ENCODE measurements at regions not wholly inside any gene's neighbourhood (a gene's known extent, or its start where the extent isn't known, plus 50 kb on each side); places are given as distances from the start of the nearest gene placed in this dataset.

DNA sequence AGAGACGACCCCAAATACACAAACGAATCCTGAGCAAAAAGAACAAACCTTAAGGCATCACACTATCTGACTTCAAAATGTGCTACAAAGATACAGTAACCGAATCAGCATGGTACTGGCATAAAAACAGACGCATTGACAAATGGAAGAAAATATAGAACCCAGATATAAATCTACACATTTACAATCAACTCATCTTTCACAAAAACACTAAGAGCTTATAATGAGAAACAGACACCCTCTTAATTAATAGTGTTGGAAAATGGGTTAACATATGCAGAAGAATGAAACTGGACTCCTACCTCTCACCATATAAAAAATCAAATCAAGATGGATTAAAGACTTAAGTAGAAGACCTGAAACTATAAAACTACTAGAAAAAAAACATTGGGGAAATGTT, 130.3 kb upstream of the DCBLD2 start:
- H3K9ac ChIP-seq (ENCODE audit: low read depth, low read length, poor library complexity, severe bottlenecking): no peak overlapping the region
- H3K79me2 ChIP-seq (ENCODE audit: insufficient read depth, low read length): no peaks in the 10 kb centered on the region
- no peaks in the 10 kb centered on the region for H3K27me3 ChIP-seq (ENCODE audit: insufficient read depth, low read length, poor library complexity, severe bottlenecking)
- no peak overlapping the region for H2AFZ ChIP-seq (ENCODE audit: low read length)
- no peaks in the 10 kb centered on the region for H3K9me3 ChIP-seq (ENCODE audit: insufficient read depth, low read depth, low read length)
- H3K4me3 ChIP-seq (ENCODE audit: low read length, poor library complexity, severe bottlenecking): no peak overlapping the region
- H3K36me3 ChIP-seq (ENCODE audit: insufficient read depth, low read length): no peaks in the 10 kb centered on the region
- no peaks in the 10 kb centered on the region for H3K4me1 ChIP-seq (ENCODE audit: insufficient read depth, low read length, poor library complexity, severe bottlenecking)
- H3K4me2 ChIP-seq (ENCODE audit: low read depth, low read length, poor library complexity, severe bottlenecking): no peak overlapping the region
- H3F3A ChIP-seq (ENCODE audit: low read depth): no peaks in the 10 kb centered on the region
- TF ChIP-seq CTCF (conservative IDR thresholded peaks at IDR 0.05; ENCODE audit: low read length) (no peak), EZH2phosphoT487 (IDR thresholded peaks at IDR 0.05; ENCODE audit: borderline replicate concordance) (no peak)
- H3K9me2 ChIP-seq (replicated peaks; ENCODE audit: low read depth, low read length): no peaks in the 10 kb centered on the region
- no peaks in the 10 kb centered on the region for H4K20me1 ChIP-seq (ENCODE audit: insufficient read depth, low read length, poor library complexity, severe bottlenecking)

- no peaks in the 10 kb centered on the region for H3K79me2 ChIP-seq (ENCODE audit: insufficient read depth, low read length)
- H3F3A ChIP-seq (ENCODE audit: low read depth): no peaks in the 10 kb centered on the region
- H3K9me3 ChIP-seq (ENCODE audit: insufficient read depth, low read depth, low read length): no peaks in the 10 kb centered on the region
- no peak overlapping the region for H3K4me2 ChIP-seq (ENCODE audit: low read depth, low read length, poor library complexity, severe bottlenecking)
- no peaks in the 10 kb centered on the region for H4K20me1 ChIP-seq (ENCODE audit: insufficient read depth, low read length, poor library complexity, severe bottlenecking)
- H3K36me3 ChIP-seq (ENCODE audit: insufficient read depth, low read length): no peaks in the 10 kb centered on the region
- no peak overlapping the region for H3K9ac ChIP-seq (ENCODE audit: low read depth, low read length, poor library complexity, severe bottlenecking)
- no peaks in the 10 kb centered on the region for H3K4me1 ChIP-seq (ENCODE audit: insufficient read depth, low read length, poor library complexity, severe bottlenecking)
- no peaks in the 10 kb centered on the region for H3K9me2 ChIP-seq (replicated peaks; ENCODE audit: low read depth, low read length)
- H3K27me3 ChIP-seq (ENCODE audit: insufficient read depth, low read length, poor library complexity, severe bottlenecking): no peaks in the 10 kb centered on the region
- TF ChIP-seq EZH2phosphoT487 (IDR thresholded peaks at IDR 0.05; ENCODE audit: borderline replicate concordance) (no peak), CTCF (conservative IDR thresholded peaks at IDR 0.05; ENCODE audit: low read length) (peak; percentile 77)
- no peak overlapping the region for H2AFZ ChIP-seq (ENCODE audit: low read length)
- no peak overlapping the region for H3K4me3 ChIP-seq (ENCODE audit: low read length, poor library complexity, severe bottlenecking)
Observed at GRCh38 chr3:99023590-99024192, 122.2 kb upstream of the DCBLD2 start.

DNA sequence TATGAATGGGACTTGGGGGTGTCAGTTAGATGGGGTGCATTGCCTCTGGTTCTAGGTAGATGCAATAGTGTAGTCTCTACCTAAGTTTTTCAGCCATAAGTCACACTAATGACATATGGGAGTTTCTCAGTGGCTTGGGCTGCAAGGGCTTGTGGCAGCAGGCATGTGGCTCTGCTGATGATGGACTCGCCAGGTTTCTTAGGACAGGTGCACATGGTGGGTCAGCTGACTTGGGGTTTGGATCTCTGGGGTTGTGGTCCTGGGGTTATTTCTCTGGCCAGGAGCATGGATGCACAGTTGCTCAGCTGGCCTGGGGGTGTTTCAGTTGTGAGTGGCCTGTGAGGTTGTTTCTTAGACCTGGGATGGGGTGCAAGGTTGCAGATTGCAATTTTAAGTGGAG, 120.0 kb upstream of the DCBLD2 start:
- no peak overlapping the region for H2AFZ ChIP-seq (ENCODE audit: low read length)
- no peaks in the 10 kb centered on the region for H3K4me1 ChIP-seq (ENCODE audit: insufficient read depth, low read length, poor library complexity, severe bottlenecking)
- H3K79me2 ChIP-seq (ENCODE audit: insufficient read depth, low read length): no peaks in the 10 kb centered on the region
- no peak overlapping the region for H3K4me3 ChIP-seq (ENCODE audit: low read length, poor library complexity, severe bottlenecking)
- H3F3A ChIP-seq (ENCODE audit: low read depth): no peaks in the 10 kb centered on the region
- TF ChIP-seq CTCF (conservative IDR thresholded peaks at IDR 0.05; ENCODE audit: low read length) (no peak), EZH2phosphoT487 (IDR thresholded peaks at IDR 0.05; ENCODE audit: borderline replicate concordance) (no peak)
- no peaks in the 10 kb centered on the region for H3K36me3 ChIP-seq (ENCODE audit: insufficient read depth, low read length)
- H4K20me1 ChIP-seq (ENCODE audit: insufficient read depth, low read length, poor library complexity, severe bottlenecking): no peaks in the 10 kb centered on the region
- no peaks in the 10 kb centered on the region for H3K9me2 ChIP-seq (replicated peaks; ENCODE audit: low read depth, low read length)
- H3K9ac ChIP-seq (ENCODE audit: low read depth, low read length, poor library complexity, severe bottlenecking): no peak overlapping the region
- no peaks in the 10 kb centered on the region for H3K9me3 ChIP-seq (ENCODE audit: insufficient read depth, low read depth, low read length)
- no peak overlapping the region for H3K4me2 ChIP-seq (ENCODE audit: low read depth, low read length, poor library complexity, severe bottlenecking)
- H3K27me3 ChIP-seq (ENCODE audit: insufficient read depth, low read length, poor library complexity, severe bottlenecking): no peaks in the 10 kb centered on the region
